GM10847 (cell line): ENCODE measurements at regions not wholly inside any gene's neighbourhood (a gene's known extent, or its start where the extent isn't known, plus 50 kb on each side); places are given as distances from the start of the nearest gene placed in this dataset.
A peak's percentile ranks its signal among the peaks of the same experiment; 100 is the strongest.

Source experiments
- POLR2A ChIP-seq: IDR thresholded peaks from 2 replicates; pipeline ENCODE4 v1.6.1; 2011; ENCODE audit not compliant: insufficient read length; ENCODE audit errors: extremely low read depth

DNA sequence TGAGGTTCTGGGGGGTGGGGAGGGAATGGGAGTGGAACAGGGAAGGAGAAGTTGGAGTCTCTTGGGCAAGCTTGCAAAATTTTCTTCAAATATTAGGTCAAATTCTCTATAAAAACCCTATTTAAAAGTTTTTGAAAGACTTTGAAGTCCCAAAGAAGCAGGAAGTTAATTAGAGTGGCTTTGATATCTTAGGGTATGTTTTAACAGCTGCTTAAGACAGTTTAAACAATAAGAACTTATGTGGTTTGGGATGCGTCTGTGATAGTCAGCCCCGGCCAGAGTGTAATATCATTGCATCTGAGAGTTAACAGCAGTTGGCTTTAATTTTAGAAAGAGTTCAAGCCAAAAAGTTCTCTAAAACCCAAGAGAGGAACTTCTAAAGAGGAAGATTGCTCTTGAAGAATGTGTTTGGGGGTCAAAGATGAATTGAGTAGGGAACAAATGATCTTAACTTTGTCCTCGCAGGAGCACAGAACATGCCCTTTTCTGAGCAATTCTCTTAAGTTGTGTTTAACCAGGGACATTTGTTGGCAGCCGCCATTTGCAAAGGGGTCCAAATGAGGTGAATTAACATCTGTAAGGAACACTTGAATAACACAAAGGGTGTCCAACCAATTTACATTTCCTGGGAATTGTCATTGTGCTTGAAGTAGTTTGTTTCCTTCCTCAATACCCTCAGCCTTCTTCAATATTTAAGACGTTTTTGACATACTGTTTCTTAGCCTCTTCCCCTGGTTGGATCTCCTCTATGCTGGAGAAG lies 182.4 kb downstream of the PTEN start:
- no peak for TF ChIP-seq POLR2A

DNA sequence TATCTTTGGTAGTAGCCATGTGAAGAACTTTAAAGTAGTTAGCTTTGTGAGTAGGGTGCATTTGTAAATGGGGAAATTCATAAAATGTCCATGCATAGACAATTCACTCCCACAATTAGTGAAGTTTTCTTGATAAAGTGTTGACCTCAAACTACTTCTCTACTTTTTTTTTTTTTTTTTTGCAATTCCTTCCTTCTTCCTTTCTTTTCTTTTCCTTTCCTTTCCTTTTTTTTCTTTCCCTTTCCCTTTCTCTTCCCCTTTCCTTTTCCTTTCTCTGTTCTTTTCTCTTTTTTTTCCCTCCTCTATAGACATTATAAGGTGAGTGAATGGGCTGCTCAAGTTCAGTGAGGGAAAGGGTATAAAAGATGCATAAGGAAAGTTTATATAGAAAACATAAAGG lies 184.2 kb downstream of the PTEN start:
- TF ChIP-seq POLR2A: no peak

DNA sequence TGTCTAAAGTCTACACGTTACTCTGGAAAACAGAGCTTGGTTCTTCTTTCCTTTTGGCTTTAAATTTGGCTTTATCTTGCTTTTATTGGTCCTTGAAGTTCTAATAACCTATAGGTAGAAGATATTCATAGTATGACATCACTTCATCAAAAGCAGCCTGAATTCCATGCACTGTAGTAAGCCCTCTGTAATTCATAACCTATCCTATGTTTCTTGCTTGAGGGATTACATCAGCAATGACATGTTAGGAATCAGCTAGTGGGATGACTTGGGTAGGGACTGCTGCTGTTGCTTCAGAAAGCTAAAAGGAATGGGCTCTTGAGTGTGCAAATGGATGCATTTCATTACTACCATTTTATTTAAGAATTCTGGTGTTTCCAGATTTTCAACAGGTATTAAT lies 184.9 kb downstream of the PTEN start:
- TF ChIP-seq POLR2A: no peak

DNA sequence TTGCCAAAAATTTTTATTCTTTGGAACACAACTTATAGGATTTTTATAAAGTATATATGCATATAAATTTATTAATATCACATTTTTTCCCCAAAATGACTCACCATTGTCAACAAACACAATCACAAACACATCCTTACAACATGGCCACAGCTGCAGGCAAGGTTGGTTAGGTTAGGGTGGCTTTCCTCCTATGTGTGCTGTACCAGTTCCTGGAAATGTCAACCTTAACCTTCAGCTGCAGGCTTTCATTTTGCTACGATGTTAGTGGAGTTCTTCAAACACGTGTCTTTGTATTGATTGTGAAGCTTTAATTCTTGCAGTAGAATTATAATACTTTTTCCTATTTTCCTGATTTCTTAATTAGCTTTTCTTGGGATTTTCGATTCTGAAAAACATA lies 185.8 kb downstream of the PTEN start:
- TF ChIP-seq POLR2A: no peak

DNA sequence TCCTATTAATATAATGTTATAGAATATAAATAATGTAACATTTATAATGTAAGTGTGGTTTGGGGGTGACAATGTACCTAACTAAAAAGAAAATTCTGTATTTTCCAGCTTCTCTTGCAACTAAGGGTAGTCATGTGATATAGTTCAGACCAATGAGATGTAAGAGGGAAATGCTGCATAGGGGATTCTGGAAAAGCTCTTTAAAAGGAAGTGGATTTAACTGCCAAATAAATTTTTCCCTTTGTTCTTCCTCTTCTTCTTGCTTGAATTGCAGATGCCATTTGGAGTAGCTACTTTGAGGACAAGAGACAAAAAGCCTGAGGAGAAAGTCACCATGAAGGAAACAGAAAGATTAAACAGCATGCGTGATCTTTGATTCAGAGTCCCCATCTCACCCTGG lies 194.3 kb downstream of the PTEN start:
- no peak for TF ChIP-seq POLR2A

DNA sequence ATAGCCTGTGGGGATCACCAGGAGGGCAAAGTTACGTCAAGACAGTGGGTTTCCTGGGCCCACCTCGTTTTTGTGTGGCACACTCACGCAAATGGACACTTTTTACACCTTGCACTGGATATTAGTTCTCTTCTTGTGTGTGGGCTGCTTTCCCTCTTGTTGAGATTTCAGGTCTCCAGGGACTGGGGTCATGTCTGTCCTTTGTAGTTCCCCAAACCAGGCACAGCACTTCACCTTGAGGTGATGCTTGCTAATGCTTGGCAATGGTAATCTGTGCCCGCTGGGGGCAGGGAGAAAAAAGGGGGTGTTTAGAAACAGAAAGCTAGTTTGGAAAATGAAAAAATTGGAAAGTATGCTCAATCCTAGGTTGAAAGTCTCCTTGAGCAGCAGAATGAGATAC lies 195.3 kb downstream of the PTEN start:
- TF ChIP-seq POLR2A: no peak

DNA sequence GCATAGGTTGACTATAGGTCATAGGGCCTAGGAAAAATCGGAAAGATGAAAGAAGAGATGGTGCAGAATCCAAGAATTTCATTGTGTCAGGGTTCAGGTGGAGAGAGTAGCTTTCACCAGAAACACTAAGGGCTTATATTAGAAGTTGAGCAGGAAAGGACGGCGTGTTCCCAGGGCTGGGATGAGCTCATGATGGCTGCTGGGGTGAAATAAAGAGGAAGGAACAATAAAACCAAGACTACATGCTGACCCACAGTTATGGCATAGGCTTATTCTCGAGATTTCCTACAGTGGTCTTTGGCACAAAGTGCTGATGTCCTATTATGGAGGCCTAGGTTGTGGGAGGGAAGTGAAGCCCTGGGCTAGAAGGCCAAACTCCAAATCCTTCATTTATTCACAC lies 195.8 kb downstream of the PTEN start:
- no peak for TF ChIP-seq POLR2A

DNA sequence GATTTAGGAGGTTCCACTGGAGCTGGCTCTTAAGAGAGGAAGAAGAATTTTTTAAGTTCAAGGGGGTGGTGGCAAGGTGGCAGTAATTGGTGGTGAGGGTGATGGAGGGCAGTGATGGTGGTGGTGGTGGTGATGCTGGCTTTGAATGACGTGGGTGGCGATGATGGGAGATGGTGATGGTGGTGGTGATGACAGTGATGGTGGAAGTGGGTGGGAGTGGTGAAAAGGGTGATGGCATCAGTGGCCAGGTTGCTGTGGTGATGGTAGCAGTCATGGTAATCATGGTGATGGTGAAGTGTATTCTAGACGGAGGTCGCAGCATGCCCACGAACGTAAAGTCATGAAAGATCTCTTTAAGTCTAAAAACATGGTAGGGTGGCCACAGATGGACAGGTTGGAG lies 197.3 kb downstream of the PTEN start:
- no peak for TF ChIP-seq POLR2A

DNA sequence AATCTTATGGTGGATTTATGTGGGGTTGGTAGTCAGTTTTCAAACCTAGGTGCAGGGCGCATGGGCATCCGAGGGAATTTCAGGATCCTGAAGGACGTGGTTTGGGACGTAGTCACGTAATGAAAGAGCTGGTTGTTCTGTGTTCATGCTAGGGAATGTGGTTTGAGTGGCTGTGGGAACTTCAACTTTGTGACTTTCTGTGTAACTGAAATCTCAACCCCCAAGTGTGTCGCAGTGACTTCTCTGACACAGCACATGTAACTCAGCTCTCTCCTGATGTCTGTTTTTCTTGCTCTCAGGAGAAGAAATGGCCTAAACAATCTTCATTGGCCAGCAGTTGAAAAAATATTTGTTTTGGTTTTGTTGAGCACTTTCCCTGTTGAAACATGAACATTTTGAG lies 199.0 kb downstream of the PTEN start:
- TF ChIP-seq POLR2A: no peak

DNA sequence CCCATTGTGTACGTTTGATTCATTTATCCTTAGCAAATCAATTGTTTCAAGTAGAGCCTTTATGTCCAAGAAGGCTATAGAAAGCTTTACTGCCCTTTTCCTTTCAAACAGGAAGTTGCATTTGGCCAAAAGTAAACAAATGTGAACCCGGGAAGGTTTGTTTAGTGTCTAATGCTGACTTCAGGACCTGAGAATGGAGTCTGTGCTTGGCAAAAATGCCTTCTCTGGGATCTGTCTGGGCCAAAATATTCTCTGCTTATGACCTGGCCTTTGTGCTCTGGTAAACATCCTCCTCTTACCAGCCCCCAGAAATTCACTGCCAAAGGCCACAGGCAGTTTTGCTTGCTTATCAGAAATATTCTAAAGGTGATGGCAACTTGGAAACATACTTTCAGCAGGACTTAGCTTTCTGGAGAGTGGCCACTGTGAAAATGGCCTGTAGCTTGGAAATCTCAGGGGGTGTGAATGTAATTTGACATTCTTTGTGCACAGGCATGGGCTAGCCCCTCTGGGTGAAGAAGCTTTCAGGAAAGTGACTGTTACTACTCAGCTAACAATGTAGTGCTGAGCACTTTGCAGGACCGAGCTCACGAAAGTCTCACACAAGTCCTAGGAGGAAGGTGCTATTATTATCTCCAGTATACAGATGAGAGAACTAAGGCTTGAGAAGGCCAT lies 199.5 kb downstream of the PTEN start:
- no peak for TF ChIP-seq POLR2A

DNA sequence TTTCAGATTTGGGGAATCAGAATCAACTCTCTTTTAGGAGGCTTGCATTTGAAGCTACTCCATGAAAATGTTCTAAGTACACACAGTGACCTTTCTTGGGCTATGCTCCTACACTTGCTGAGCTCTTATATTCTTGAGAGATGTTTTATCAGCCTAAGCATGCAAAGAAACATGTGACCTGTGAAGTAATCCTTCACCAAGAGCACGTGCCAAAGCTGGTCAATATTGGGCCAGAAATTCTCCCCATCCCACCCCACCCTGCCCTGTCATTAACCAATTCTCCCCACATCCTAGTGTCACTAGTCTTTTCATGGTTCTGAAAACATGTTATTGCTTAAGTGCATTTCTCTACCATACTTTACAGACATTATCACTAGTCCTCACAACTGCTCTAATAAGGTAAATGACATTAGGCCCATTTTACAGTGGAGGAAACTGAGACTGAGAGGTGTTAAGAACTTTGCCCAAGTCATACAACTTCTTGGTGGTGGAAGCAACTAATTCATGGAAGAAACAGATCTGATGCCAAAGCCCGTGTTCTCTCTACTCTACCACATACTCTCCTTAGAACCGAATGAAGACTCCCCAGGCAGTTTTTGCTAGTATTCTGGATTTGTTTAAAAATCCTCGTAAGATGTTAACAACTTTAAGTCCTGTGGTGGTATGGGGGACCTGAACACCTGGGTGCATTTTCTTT lies 200.6 kb downstream of the PTEN start:
- TF ChIP-seq POLR2A: no peak

DNA sequence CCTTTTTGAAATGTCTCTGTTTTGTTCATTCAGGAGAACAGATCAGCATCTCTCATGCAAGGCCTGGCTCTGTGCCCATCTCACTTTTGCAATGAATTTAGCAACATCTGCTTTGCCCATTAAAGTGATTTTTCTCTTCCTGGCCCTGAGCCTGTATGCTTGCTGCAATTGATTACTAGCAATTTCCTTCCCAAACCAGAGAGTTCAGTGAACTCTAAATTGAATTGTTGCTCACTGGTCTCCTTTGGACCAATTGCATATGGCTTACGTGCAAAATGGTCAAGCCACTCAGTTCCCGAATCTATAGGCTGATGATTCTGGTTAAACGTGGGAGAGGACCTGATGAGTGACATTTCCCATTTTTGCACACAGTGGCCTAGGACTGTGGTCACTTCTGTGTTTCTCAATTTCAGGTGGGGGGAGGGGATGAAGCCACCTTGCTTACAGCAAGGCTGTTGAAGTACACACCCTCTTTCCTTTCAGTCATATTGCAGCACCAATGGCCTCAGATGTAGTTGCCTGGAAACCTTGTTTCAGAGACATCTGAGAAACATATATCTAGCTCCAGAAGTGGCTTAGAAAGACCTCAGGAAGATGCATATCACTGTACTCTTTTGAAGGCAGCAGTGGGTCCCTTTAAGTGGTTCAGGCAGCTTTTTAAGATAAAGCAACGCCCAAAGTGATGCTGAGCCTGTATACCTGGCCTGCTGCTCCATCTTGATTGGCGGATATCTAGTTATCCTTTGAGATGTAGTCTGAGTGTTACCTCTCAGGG lies 201.4 kb downstream of the PTEN start:
- TF ChIP-seq POLR2A: peak; percentile 15

DNA sequence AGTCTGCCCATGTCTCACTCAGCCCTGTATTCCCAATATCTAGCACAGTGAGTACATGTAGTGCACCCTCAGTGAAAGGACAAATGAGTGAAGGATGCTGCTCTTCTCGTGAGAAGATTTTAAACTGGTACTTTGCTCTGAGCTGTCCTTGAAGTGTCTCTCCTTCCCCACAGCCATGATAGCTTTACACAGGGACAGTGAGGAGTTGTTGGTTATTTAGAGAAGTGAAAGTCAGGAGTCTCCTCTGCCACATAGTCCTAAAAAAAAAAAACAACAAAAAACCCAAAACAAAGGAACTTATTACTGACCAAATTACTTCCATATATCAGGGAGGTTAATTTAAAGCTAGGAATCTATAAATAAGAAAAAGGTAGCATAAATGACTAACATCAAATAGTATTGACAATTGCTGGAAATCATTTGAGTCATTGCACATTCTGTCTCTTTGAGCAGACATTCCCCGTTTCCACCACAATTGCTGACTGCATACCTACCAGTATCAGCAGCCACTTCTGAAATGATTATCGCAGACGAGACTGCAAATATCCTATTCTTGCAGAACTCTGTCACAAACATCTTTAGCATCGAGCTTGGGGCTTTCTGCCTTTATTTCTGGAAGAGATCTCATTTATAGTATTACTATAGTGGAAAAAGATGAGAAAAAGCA lies 202.1 kb downstream of the PTEN start:
- TF ChIP-seq POLR2A: no peak

DNA sequence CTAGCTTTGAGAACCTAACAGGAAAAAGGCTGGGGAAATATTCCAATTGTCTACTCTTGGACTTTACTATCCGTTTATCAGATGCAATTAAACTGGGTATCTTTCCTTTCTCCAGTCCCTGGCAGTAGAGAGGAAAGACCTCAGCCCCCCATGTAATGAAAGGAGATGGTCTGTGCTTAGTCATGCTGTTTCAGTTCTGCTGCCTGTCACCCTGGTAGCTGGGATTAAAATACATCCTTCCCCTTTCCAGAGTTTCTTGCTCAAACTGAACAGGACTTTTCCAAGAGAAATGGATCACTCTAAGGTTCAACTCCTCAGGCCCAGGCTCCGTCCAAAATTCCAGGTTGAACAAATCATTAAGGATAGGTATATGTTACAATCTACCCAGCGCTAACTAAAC lies 202.9 kb downstream of the PTEN start:
- no peak for TF ChIP-seq POLR2A

DNA sequence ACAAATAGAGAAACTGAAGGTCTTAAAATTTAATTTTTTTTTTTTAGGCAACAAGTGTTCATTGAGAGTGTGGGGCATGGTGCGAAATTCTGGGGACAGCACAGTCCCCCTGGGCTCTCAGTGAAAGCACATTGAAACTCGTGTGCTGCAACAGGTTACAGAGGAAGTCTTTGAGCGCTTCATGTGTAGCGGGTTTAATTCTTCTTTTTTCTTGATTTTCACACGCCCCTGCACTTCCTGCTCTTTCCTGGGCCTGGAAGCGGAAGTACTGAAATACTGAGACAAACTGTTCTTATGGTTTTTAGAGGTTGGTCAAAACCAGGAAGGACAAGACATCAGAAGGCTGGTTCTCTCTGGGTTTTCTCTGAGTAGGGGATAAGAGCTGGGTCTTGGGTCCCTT lies 203.5 kb downstream of the PTEN start:
- no peak for TF ChIP-seq POLR2A

DNA sequence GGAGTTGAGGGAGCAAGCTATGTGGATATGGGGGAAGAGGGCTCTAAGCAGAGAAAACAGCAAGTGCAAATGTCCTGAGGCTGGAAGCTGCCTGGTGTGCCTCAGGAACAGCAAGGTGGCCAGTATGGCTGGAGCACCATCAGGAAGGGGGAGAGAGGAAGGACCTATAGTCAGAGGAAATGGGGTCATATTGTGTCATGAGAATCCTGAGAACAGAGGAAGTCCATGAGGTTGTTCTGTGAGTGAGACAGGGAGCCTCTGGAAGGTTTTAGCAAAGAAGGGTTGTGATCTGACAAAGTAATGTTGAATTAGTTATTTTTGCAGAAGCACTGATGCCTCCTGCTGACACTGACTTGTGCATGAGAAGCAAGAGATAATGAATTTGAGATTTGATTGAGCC lies 204.3 kb downstream of the PTEN start:
- no peak for TF ChIP-seq POLR2A

DNA sequence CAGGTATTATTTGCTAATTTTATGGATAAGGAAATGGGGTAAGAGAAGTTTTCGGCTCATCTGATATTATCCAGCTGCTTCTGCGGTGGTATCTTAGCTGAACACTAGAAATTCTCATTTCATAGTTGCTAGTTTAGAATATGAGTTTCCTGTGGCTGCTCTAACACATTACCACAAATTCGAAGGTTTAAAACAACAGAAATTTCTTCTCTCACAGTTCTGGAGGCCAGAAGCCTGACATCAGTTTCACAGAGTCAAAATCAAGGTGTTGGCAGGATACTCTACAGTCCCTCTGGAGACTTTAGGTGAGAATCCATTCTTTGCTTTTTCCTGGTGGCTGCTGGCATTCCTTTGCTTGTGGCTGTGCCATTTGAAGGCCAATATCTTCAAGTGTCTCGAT lies 205.9 kb downstream of the PTEN start:
- TF ChIP-seq POLR2A: no peak
